HG03378 (cell line): ENCODE measurements at regions not wholly inside any gene's neighbourhood (a gene's known extent, or its start where the extent isn't known, plus 50 kb on each side); places are given as distances from the start of the nearest gene placed in this dataset.
A peak's percentile ranks its signal among the peaks of the same experiment; 100 is the strongest.

Experiments used
- ATAC-seq: cut with Tn5 transposase; IDR thresholded peaks from one replicate; pipeline ENCODE4 v1.9.1; 2021; ENCODE audit warnings: mild to moderate bottlenecking, moderate library complexity; ENCODE audit not compliant: unreplicated experiment

DNA sequence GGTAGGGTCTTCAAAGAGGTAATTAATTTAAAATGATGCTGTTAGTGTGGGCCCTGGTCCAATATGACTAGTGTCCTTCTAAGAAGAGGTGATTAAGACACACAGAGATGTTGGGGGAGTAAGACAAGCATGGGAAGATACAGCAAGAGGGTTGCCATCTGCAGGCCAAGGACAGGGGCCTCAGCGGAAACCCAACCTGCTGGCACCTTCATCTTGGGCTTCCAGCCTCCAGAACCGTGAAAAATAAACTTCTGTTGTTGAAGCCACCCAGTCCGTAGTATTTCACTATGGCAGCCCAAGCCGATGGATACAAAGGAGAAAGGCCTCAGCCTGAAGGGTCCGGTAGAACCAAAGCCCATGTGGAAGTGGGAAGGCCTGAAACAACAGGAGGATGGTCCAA is 161.7 kb upstream of the UBE2E1 start:
- no peak for ATAC-seq

DNA sequence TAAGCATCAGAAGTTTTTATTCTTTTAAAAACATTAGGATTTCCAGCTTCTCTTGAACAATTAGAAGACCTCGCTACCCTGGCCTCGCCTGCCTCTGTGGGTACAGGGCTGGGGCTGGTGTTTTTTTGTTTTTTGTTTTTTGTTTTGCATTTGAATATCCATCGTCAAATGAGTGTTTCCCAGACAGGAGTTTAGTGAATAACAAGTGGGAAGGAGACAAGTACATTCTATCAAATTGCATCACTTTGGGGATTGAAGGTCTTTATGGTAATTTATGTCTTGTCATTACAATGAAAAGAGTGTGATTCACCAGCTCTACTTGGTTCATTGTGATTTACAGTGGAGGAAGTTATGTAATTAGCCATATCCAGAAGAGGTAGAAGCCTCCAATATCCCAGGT is 161.1 kb upstream of the UBE2E1 start:
- ATAC-seq = no peak

DNA sequence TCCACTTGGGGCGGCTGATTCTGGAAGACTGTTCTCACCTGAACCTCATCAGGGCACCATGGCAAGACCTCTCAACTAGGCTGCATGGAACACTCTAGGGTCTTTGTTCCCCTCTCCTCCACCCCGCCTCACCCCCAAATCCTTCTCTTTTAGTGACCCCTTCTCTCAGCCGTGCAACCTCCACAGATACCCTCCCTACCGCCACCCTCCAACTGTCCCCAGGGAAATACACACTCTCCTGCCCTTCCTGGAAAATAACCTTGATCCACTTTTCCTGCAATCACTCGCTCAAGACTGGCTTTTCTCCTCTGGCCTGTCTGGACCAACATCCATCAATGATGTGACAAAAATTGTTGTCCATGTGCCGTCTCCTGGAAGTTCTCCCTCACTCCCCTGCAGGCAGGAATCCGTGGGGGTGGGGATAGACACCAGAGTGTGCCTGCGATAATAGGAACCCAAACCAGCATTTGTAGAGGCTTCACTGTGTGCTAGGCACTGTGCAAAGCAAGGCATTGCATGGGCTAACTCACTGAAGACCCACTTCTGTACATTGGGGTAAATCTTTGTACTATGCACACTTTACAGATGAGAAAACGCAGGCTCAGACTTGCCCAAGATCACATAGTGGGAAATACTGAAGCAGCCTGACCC is 160.1 kb upstream of the UBE2E1 start:
- ATAC-seq = no peak

DNA sequence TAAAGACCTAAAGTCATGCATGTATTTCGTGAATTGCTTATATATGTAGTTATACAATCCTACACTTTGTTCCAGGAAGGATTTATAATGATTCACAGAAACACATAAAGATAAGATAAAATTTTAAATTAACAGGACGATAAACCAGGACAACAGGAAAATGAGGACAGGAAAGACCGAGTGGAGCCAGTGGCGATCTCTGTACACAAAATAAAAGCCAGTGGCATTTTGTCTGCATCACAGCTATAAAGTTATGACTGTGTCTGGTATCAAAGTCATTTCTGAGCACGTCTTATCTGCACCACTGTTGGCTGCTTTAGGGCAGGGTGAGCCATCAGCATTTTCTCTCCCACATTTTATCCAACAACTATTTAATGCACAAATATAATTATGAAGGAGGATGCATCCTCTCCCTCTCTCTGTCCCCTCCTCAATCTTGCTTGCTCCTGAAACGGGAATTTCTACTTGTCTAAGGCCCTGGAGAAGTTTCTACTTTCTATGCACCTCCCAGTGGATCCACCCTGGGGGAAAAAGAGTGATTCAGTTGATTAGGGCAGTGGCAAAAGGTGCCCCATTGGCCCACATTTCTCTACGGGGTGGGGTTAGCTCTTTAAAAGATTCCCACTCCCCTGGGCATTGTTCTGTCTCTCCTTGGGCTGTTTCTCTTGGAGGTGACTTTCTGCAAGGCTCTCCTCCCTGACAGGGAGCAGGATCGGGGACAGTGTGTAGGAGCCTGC is 159.4 kb upstream of the UBE2E1 start:
- no peak for ATAC-seq

DNA sequence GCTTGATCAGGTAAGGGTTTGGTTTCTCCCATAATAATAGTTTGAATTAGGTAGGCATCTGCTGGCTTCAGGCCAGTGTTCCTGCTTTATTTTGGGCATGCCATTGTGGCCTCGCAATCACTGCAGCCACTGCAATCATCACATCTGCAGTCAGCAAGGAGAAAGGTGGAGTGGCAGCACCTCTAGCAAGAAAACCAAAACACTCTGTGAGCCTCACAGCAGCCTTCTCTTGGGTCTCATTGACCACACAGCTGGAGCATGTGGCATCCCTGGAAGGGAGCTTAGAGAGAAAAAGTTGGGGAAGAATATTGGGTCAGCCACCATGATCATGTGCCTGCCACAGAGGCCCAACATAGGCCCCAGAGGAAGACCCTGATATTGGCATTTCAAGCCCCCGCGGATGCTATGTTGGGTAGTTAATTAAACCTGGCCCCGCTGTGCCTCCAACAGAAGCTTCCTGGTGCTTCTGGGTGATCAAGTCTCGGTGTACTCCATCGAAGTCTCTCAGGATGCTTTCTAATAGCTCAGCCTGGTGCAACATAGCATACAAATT is 158.0 kb upstream of the UBE2E1 start:
- ATAC-seq = no peak

DNA sequence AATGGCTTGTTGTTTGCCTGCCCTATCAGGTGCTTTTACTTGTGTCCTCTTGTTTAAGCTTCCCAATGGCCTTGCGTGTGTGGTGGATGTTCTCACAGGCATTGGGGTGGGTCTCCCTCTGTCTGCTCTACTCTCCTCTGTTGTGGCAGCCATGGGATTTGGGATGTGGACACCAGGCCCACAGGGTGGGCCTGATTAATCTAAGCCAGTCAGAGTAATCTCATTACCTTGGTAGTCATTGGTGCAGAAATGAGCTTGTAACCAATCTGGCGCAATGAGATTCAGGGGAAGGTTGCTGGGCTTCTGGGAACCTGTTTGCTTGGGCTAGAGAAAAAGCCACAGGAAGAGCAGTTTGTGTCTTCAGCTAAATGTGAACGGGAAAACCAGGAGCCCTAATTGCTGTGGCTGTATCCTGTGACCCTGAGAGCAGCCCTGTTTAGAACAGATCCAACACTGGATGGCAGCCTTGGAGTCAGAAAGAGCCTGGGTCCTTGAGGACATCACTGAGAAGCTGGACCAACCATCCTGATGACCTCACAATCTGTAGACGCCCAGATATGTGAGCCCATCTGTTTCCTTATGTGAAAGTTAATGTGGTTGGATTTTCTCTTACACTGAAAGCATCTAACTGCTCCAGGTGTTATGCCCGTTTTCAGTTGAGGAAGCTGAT is 157.3 kb upstream of the UBE2E1 start:
- no peak for ATAC-seq

DNA sequence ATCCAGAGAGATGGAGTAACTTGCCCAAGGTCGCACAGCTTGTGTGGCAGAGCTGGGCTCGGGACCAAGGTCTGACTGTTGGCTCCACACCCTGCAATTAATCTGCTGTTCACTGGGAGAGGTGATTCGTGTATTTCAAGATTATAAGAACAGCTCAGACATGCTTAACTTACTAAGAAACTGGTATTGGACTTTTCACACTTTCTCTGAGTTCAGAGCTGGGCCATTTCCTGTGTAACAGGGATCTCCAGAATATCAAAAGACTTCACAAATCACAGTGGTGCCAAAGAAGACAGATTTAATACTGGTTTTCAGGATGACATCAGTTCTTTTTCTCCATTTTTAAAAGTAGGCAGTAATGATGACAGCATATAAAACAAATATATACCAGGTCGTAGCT is 156.8 kb upstream of the UBE2E1 start:
- ATAC-seq = no peak

DNA sequence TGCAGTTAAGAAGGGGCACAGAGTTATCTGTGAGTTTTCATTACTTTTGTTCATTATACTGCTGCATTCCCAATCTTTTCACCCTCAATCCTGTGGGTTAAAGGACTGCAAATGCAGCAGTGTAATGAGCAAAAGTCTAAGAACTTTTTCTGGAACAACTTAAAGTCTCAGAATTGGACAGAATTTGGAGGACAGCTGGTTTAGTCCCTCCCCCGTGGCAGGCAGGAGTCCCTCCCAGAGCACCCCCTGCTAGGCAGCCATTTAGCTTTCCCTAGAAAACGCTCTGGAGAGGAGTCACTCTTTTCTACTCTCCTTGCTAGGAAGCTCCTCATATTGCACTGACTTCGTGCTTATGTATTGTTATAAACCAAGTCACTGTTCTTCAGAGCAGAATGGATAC is 156.3 kb upstream of the UBE2E1 start:
- ATAC-seq = no peak

DNA sequence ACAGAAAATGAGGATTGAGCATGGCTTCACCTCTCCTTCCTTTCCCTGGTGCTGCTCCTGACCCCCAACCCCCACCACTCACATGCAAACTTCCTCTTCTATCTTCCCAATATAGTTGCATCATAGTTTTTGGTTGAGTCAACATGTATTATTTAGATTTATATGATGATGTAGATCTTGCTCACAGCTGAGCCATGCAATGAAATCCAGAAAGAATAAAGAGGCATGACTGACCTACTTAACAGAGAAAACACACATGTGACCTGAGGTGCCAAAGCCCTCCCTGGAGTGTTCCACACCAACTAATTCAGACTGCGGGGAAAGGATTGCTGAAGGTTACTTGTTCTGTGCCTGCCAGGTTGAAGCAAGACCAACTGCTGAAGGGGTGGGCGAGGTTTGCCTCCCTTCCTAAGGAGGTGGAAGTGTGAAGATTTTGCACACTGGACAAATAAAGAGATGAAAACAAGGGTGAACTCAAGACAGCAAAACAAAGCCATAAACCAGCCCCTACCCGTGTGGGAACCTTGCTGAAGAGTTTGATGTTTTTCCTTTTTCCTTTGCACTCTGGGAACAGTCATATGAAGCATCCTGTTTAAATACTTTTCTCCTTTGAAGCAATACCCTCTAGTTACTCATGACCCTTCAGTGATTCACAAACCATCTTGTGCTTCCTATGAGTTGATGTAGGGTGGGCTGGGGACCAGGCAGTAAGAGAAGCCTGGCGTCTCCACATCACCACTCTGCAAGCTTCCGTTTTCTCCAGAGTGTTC is 155.2 kb upstream of the UBE2E1 start:
- ATAC-seq = no peak

DNA sequence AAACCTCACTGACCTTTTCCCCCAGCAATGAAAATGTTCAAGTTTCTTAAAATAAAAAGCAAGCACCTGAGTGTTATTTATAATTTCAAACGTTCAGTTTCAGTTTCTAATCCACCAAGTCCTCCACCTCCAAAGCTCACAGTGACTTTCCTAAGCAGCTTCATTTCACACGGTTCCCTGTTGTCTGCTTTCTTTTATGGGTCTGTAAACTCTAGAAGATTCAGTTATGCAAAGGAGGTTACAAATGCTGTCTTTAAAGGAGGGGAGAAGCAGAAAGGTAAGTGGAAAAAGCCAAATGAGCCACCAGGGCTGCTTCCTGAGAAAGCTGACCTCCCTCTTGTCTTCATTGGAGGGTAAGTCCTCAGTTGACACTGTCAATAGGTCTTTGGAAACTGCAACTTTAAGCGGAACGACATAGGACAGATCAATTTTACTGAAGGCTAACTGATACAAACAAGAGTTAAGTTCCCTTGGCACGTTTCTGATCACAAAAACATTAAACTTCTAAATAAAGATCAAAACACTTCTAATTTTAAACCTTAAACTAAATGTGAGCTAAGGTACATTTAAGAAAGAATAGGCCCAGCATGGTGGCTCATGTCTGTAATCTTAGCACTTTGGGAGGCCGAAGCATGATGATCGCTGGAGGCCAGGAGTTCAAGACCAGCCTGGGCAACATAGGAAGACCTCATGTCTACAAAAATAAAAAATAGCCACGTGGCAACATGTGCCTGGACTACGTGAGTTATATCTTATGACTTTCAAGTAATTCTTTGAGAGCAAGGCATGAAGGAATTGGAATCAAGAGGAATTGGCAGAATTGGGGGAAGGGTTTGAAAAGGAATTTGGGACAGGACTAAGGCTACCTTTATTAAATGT is 151.9 kb upstream of the UBE2E1 start:
- peak; percentile 95 for ATAC-seq

DNA sequence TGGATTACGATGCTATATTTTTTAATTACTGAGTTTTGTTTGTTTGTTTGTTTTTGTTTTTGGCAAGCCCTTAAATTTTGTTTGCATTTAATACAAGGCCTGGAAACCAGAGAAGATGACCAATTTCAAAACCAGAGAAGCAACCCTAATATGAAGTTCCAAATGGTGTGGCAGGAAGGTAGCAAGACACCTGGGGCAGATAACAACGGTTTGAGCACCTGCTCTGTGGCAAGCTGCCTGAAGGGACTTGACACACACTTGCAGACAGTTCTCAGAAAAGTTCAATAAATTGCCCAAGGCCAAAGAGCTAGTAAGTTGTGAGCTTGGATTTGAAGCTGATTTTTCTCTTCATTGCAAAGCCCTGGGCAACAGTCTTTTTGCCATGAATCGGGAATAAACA is 151.2 kb upstream of the UBE2E1 start:
- no peak for ATAC-seq

DNA sequence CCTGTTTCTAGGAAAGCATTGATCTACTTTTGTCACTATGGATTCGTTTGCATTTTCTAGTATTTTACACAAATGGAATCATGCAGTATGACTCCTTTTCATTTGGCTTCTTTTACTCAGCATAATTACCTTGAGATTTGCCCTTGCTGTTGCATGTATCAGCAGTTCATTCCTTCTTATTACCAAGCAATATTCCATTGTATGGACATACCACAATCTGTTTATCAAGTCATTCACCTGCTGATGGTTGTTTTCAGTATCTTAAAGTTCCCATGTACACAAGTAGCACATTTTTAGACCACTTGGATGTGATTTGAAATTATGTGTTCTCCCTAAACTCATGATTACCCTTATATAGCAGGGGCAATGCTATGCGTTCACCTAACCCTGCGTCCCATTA is 150.0 kb upstream of the UBE2E1 start:
- no peak for ATAC-seq

DNA sequence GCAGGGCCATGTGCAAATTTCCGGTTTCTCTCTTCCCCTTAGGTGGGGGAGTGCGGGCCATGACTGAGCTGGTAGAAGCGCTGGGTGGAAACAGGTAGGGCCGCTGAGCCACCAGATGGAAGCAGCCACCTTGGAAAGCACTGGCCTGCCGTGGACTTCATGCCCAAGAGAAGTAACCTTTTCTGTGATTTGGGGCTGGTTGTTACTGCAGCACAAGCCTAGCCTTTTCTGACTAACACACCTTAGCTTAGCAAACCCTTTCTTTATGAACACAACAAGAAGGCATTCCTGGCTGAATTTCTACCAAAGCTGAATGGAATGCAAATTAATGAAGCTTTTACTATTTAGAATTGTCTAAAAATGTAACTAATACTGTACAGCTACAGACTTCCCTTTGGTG is 149.6 kb upstream of the UBE2E1 start:
- ATAC-seq = no peak

DNA sequence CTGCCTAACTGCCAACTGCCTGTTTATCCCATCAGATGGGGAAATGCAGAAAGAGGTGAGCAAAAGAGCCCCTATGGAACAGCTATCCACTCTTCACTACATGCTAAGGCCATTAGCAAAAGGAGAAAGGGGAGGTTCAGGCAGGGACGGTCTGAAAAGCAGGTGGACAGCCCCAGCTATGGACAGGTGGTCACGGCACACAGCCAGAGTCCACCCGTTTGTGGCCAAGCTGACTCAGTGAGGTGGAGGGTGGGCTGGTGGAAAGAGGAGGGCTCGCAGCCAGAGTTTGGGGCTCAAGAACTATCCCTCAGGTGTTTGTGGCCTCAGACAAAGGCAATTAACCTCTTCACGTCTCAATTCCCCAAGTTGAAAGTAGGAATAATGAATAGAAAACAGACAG is 148.9 kb upstream of the UBE2E1 start:
- ATAC-seq = no peak

DNA sequence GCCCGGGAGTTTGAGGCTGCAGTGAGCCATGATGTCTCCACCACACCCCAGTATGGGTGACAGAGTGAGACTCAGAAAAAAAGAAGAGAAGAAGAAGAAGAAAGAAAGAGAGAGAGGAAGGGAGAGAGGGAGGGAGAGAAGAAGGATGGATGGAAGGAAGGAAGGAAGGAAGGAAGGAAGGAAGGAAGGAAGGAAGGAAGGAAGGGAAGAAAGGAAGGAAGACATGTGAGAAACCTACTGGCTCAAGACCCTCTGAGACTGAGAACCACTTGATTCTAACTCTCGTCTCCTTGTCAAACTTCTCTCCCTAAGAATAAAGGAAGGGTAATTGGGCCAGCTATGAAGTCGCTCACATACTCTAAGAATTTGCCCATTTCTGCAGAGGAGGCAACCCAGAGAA is 148.1 kb upstream of the UBE2E1 start:
- no peak for ATAC-seq

DNA sequence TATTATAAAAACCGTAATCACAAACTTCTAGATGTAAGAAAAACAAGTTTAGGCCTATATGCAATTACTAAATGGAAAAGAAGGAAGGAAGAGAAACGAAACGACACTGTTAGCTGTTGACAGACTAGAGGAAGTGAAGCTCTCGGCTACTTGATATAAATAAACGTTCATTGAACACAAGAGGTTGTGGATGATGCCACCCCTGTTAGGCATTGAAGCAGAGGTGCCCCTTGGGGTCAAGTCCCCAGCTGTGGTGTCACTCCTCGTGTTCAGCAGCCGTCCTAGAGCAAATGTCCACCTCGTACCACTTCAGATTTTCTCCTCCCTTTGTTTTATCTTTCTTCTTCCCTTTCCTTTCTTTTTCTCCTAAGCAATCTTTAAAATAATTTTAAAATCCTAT is 146.5 kb upstream of the UBE2E1 start:
- ATAC-seq = peak; percentile 76

DNA sequence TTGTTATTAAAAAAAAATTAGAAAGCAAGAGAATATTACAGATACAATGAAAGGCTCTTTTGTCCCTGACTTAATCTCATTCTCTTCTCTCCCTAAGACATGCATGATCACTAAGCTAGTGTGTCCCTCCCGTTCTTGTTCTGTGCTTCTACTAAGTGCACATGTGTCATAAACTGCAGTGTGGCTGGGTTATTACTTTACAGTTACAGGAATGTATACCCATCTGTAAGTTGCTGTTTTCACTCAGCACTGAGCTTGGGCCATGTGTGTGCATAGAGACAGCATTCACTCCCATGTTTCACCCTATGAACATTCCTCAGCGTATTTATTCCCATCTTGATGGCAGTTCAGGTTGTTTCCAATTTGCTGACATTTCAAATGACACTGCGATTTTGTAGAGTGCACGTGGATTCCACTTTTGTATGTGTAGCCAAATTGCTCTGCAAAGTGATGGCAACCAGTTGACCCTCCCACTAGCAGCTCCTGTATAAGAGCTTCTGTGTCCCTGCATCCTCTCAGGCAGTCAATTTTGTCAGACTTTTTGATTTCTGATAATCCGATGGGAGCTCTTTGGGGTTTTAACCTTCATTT is 145.8 kb upstream of the UBE2E1 start:
- ATAC-seq = no peak

DNA sequence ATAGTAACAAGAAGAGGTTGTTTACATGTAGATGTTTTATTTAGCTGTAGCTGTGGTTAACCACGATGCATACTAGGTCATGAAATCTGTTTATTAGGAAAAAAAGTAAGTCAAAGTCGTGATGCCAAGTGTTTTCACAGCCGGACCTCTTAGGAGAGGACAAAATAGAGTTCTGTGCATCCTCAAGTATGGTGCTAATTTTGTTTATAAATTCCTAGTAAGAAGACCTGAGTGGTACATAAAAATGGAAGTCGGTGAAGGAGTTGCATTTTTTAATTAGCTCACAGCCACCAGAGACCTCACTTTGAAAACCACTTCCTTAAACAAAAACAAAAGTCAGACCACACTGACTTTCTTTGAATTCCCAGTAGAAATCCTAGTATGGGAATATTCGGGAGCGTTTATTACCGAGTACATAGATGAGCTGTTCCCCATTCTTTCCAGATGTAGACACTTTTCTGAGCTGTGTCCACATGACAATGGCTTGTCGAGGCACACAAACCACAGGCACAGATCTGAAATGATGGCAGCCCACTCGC is 143.6 kb upstream of the UBE2E1 start:
- ATAC-seq = no peak

DNA sequence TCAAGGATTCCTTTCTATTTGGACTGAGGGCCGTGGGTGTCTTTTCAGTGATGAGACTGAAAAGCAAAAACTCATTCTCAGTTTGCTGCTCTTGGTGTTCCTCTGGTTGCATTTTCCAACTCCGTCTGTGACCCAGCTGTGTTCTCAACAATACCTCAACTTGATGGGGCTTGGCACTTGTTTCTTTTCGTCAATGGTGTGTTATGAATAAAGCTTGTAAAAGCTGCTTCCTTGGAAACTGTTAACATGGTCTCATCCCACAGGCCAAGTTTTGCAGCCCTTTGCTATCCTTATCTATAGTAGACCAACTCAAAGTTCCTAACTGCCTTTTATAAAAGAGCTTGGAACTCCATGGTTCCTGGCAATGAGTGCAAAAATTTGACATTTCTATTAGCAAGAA is 142.5 kb upstream of the UBE2E1 start:
- no peak for ATAC-seq
